ENCODE measurements at regions not wholly inside any gene's neighbourhood (a gene's known extent, or its start where the extent isn't known, plus 50 kb on each side); places are given as distances from the start of the nearest gene placed in this dataset.

GRCh38 chr17:79521225-79521624, 89.6 kb downstream of the RBFOX3 start:
- no peaks in the 10 kb centered on the region for H3K4me1 ChIP-seq
- intact Hi-C loops (cut with DNase I), result no loop called here
- no peak overlapping the region for H3K4me3 ChIP-seq
- no peak overlapping the region for H3K27ac ChIP-seq
- no peak for ATAC-seq
- H3K36me3 ChIP-seq, result no peaks in the 10 kb centered on the region
- DNase-seq, result no peak
- H3K27me3 ChIP-seq (ENCODE audit: low read depth), result peaks cover 61% of the 10 kb centered on the region
- TF ChIP-seq, protein P1, sequence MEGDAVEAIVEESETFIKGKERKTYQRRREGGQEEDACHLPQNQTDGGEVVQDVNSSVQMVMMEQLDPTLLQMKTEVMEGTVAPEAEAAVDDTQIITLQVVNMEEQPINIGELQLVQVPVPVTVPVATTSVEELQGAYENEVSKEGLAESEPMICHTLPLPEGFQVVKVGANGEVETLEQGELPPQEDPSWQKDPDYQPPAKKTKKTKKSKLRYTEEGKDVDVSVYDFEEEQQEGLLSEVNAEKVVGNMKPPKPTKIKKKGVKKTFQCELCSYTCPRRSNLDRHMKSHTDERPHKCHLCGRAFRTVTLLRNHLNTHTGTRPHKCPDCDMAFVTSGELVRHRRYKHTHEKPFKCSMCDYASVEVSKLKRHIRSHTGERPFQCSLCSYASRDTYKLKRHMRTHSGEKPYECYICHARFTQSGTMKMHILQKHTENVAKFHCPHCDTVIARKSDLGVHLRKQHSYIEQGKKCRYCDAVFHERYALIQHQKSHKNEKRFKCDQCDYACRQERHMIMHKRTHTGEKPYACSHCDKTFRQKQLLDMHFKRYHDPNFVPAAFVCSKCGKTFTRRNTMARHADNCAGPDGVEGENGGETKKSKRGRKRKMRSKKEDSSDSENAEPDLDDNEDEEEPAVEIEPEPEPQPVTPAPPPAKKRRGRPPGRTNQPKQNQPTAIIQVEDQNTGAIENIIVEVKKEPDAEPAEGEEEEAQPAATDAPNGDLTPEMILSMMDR (IDR thresholded peaks at IDR 0.05), result no peak
- no peaks in the 10 kb centered on the region for H3K9me3 ChIP-seq

DNA sequence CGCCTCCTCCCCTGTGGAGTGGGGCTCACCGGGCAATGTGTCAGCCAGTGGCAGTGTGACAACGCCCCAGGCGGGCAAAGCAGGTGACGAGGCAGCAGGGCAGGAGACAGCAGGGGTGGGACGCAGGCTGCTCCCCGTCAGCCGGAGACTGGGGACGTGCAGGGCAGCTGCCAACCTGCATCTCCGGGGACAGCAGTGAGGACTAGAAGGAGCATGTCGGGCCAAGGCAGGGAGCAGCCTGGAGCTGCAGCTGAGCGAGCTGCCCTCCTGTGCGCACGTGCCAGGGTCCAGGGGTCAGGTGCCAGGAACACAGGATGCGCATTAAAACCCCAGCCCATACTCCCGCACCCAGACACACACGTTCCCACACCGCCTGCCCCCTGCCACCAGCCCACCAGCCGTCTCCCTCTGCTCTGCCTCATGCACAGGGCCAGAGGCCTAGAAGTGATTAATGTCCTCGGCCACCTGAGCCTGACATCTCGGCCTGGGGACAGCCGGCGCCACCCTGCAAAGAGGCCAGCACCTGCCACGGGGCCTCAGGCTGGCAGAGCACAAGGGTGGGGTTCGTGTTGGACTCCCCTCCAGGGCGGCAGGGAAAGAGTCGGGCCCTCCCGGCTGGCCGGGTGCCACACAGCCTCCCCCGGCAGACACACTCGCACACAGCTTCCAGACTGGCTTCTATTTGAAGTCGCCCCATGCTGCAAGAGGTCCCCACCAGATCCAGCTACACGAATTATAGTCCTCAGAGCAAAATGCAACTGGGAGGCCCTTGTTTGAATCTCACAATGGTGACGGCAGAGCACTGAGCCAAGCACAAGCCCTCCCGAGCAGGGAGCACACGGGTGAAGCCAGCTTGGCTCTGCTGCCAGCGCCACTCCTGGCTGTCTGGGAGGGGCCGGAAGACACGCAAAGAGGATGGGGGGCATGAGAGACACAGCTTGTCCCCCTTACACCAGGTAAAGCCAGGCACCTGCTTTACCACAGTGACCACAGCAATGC, 90.4 kb downstream of the RBFOX3 start:
- H3K4me3 ChIP-seq, result no peak overlapping the region
- no peaks in the 10 kb centered on the region for H3K36me3 ChIP-seq
- DNase-seq (no peak), ATAC-seq (no peak)
- TF ChIP-seq, protein P1 (IDR thresholded peaks at IDR 0.05), result no peak
- intact Hi-C loops (cut with DNase I), result no loop called here
- H3K9me3 ChIP-seq, result no peaks in the 10 kb centered on the region
- peaks cover 54% of the 10 kb centered on the region for H3K27me3 ChIP-seq (ENCODE audit: low read depth)
- no peak overlapping the region for H3K27ac ChIP-seq
- H3K4me1 ChIP-seq, result no peaks in the 10 kb centered on the region

DNA sequence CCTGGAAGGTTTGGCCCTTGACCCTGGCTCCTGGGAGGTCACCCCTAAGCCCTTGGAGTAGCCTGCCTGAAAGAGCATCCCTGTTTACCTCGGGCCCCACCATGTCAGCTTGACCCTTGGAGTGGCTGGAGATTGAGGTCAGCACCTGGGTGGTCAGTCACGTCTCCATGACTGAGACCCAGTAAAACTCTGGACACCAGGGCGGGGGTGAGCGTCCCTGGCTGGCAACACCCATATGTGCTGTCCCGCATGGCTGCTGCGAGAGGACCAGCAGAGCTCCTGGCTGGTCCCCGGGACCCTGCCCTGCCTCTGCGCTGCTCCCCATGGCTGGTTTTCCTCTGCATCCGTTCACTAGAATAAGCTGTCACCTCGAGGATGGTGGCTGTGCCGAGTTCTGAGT, 91.2 kb downstream of the RBFOX3 start:
- Histone ChIP-seq H3K4me3 (no peak overlapping the region), H3K4me1 (no peaks in the 10 kb centered on the region), H3K9me3 (no peaks in the 10 kb centered on the region), H3K27ac (no peak overlapping the region), H3K36me3 (no peaks in the 10 kb centered on the region), H3K27me3 (ENCODE audit: low read depth) (peaks cover 50% of the 10 kb centered on the region)
- ATAC-seq (no peak), DNase-seq (no peak)
- intact Hi-C loops (cut with DNase I), result no loop called here
- TF ChIP-seq, protein P1 (IDR thresholded peaks at IDR 0.05), result no peak

GRCh38 chr17:79518585-79519523, 92.0 kb downstream of the RBFOX3 start:
- TF ChIP-seq, protein P1 (IDR thresholded peaks at IDR 0.05), result no peak
- no peaks in the 10 kb centered on the region for H3K36me3 ChIP-seq
- DNase-seq, result no peak
- ATAC-seq, result no peak
- no peaks in the 10 kb centered on the region for H3K4me1 ChIP-seq
- intact Hi-C loops (cut with DNase I), result no loop called here
- no peak overlapping the region for H3K27ac ChIP-seq
- no peak overlapping the region for H3K4me3 ChIP-seq
- H3K9me3 ChIP-seq, result no peaks in the 10 kb centered on the region
- H3K27me3 ChIP-seq (ENCODE audit: low read depth), result peaks cover 45% of the 10 kb centered on the region

DNA sequence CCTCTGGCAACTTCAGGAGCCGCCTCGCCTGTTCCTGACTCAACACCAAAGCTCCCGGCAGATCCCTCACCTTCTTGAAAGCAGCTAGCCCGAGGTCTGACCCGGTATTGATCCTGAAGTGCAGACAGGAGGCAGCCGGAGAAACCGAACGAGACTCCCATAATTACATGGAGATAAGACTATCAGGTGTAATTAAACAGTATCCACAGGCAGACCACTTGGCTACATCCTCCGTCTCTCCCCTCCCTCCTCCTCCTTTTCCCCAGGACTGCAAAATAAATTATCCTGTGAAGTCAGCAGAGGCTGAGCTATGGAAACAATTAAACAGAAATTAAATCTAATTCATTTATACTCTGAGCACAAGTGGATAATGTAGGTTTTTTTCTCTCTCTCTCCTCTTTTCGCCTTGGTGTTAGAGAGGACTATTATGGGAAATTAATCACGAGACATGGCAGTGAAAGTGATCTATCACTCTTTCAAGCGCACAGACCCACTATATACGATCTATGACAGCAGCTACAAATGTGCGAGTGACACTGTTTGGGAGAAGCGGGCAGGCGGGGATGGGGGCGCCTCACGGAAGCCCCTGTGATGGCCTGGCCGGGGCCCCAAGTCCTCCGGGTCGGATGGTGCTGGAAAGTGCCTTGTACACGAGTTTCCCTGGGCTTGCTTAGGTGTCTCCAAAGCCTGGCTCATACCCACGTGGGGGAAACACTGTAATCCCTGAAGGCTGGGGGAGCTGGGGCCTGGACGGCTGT, 92.8 kb downstream of the RBFOX3 start:
- DNase-seq (no peak), ATAC-seq (no peak)
- no peak overlapping the region for H3K4me3 ChIP-seq
- no peaks in the 10 kb centered on the region for H3K4me1 ChIP-seq
- TF ChIP-seq, protein P1 (IDR thresholded peaks at IDR 0.05), result no peak
- peaks cover 38% of the 10 kb centered on the region for H3K27me3 ChIP-seq (ENCODE audit: low read depth)
- H3K27ac ChIP-seq, result no peak overlapping the region
- intact Hi-C loops (cut with DNase I), result no loop called here
- H3K9me3 ChIP-seq, result no peaks in the 10 kb centered on the region
- no peaks in the 10 kb centered on the region for H3K36me3 ChIP-seq

Measured in lower lobe of right lung (tissue), 2 donors.